ENCODE measurements at regions not wholly inside any gene's neighbourhood (a gene's known extent, or its start where the extent isn't known, plus 50 kb on each side); places are given as distances from the start of the nearest gene placed in this dataset.

- DNase-seq, result no peak
These were observed 78.3 kb downstream of the RPL27A start for GRCh38 chr11:8760896-8761295.

More at GRCh38 chr11:8760896-8761295, 78.3 kb downstream of the RPL27A start:
- H2BK20ac ChIP-seq (ENCODE audit: low read depth, low read length, poor library complexity, severe bottlenecking), result no peak overlapping the region
- no peak overlapping the region for H3K56ac ChIP-seq (ENCODE audit: insufficient read length, low read depth, low read length)
- H3K27ac Mint-ChIP-seq, result no peak overlapping the region
- no peaks in the 10 kb centered on the region for H3K9me3 ChIP-seq (ENCODE audit: control insufficient read depth, low read depth, low read length)
- no peak overlapping the region for H2BK120ac ChIP-seq (ENCODE audit: low read depth, low read length, poor library complexity, severe bottlenecking)
- H3K27ac ChIP-seq (ENCODE audit: insufficient read length, low read depth, low read length), result no peak overlapping the region
- no peak overlapping the region for H3K14ac ChIP-seq (ENCODE audit: insufficient read depth, low read length)
- H4K20me1 ChIP-seq (ENCODE audit: control insufficient read depth, insufficient read depth, insufficient read length), result no peaks in the 10 kb centered on the region
- H3K9ac ChIP-seq (ENCODE audit: extremely low read depth, insufficient read length, low read length), result no peak overlapping the region
- H3K4me2 ChIP-seq (ENCODE audit: insufficient read depth, insufficient read length, low read length), result no peak overlapping the region
- H3K4ac ChIP-seq (ENCODE audit: low read depth, low read length), result no peak overlapping the region
- no peak overlapping the region for H3K23ac ChIP-seq (ENCODE audit: insufficient read length, low read depth, low read length)
- no peaks in the 10 kb centered on the region for H3K79me1 ChIP-seq (ENCODE audit: insufficient read depth, low read depth, low read length, poor library complexity, severe bottlenecking)
- H2BK5ac ChIP-seq (ENCODE audit: insufficient read length, low read length), result no peak overlapping the region
- H3K4me1 ChIP-seq (ENCODE audit: insufficient read depth, low read length), result no peaks in the 10 kb centered on the region
- no peaks in the 10 kb centered on the region for H3K36me3 Mint-ChIP-seq (ENCODE audit: insufficient read depth in 1 of 3, low read depth in 3 of 3)
- no peak overlapping the region for H3K4me3 Mint-ChIP-seq
- H2BK15ac ChIP-seq (ENCODE audit: low read depth, low read length), result no peak overlapping the region
- no peak for TF ChIP-seq CTCF (conservative IDR thresholded peaks at IDR 0.05)
- H3K18ac ChIP-seq (ENCODE audit: insufficient read length, low read depth, low read length), result no peak overlapping the region
- no peaks in the 10 kb centered on the region for H3K23me2 ChIP-seq (ENCODE audit: insufficient read length, low read depth, low read length, poor library complexity, severe bottlenecking)
- no peaks in the 10 kb centered on the region for H3K9me3 Mint-ChIP-seq
- no peak overlapping the region for H2BK12ac ChIP-seq (ENCODE audit: insufficient read length, low read depth, low read length)
- no peaks in the 10 kb centered on the region for H3K27me3 ChIP-seq (ENCODE audit: insufficient read depth, low read length)
- no peak overlapping the region for H3T11ph ChIP-seq (ENCODE audit: low read length)
- H4K5ac ChIP-seq (ENCODE audit: insufficient read length, low read depth, low read length), result no peak overlapping the region
- peaks cover 3 to 7% of the 10 kb centered on the region in 2 experiments for H3K4me1 Mint-ChIP-seq
- no peak overlapping the region for H2AFZ ChIP-seq (ENCODE audit: low read length)
- H3K27me3 Mint-ChIP-seq (ENCODE audit: low read depth), result no peaks in the 10 kb centered on the region
- no peaks in the 10 kb centered on the region for H3K79me2 ChIP-seq (ENCODE audit: insufficient read depth, low read length)
- H4K8ac ChIP-seq (replicated peaks; ENCODE audit: insufficient read length, low read depth, low read length), result no peak overlapping the region
- H2AK5ac ChIP-seq (ENCODE audit: insufficient read length, low read length), result no peak overlapping the region
- H4K91ac ChIP-seq (ENCODE audit: insufficient read length, low read depth, low read length), result no peak overlapping the region

Data from H9 (cell line).